ENCODE measurements at regions not wholly inside any gene's neighbourhood (a gene's known extent, or its start where the extent isn't known, plus 50 kb on each side); places are given as distances from the start of the nearest gene placed in this dataset.

GRCh38 chr3:34312684-34313083 is 514.3 kb downstream of the PDCD6IP start (continued):
- no peak for TF ChIP-seq ZNF219 (CRISPR knock-in tag; IDR thresholded peaks at IDR 0.05; ENCODE audit: borderline replicate concordance)
- TF ChIP-seq CREB1 (CRISPR knock-in tag; IDR thresholded peaks at IDR 0.05), result no peak
- no peak for TF ChIP-seq FOXK1 (CRISPR knock-in tag; IDR thresholded peaks at IDR 0.05)
- TF ChIP-seq PREB (CRISPR knock-in tag; IDR thresholded peaks at IDR 0.05; ENCODE audit: borderline replicate concordance), result no peak

- POLR2A ChIA-PET, result no interaction called here
- Mint-ChIP-seq H3K27ac (no peak overlapping the region), H3K9me3 (peaks cover 16% of the 10 kb centered on the region), H3K36me3 (peaks cover 3% of the 10 kb centered on the region), H3K4me3 (no peak overlapping the region), H3K27me3 (ENCODE audit: low read depth) (no peaks in the 10 kb centered on the region), H3K4me1 (no peaks in the 10 kb centered on the region)
- no peak for DNase-seq (ENCODE audit: low spot score)
- no peak for ATAC-seq
- CTCF ChIA-PET, result no interaction called here
- TF ChIP-seq JAZF1 (CRISPR knock-in tag; IDR thresholded peaks at IDR 0.05) (no peak), ETV6 (CRISPR knock-in tag; IDR thresholded peaks at IDR 0.05) (no peak), ZNF232 (CRISPR knock-in tag; IDR thresholded peaks at IDR 0.05) (no peak), ZNF396 (CRISPR knock-in tag; IDR thresholded peaks at IDR 0.05; ENCODE audit: borderline replicate concordance) (no peak), PREB (CRISPR knock-in tag; IDR thresholded peaks at IDR 0.05; ENCODE audit: borderline replicate concordance) (no peak), TCF7 (CRISPR knock-in tag; IDR thresholded peaks at IDR 0.05; ENCODE audit: low read depth) (no peak), NFYB (CRISPR knock-in tag; conservative IDR thresholded peaks at IDR 0.05; ENCODE audit: low read depth) (no peak), ARID4B (CRISPR knock-in tag; IDR thresholded peaks at IDR 0.05; ENCODE audit: borderline replicate concordance) (no peak), RORB (CRISPR knock-in tag; IDR thresholded peaks at IDR 0.05) (no peak), TEAD4 (CRISPR knock-in tag; IDR thresholded peaks at IDR 0.05) (no peak), CTCF (IDR thresholded peaks at IDR 0.05) (no peak), CREM (CRISPR knock-in tag; IDR thresholded peaks at IDR 0.05) (no peak), ZBTB21 (CRISPR knock-in tag; IDR thresholded peaks at IDR 0.05; ENCODE audit: borderline replicate concordance) (no peak), NFE2L1 (CRISPR knock-in tag; IDR thresholded peaks at IDR 0.05) (no peak)
These were observed 521.5 kb downstream of the PDCD6IP start for GRCh38 chr3:34319881-34320280.

- CTCF ChIA-PET, result interaction anchor here (1.5 kb wide), 1 partner anchor 360 kb away, joined by 3 read pairs; no protein-coding TSS in a partner anchor
- no peak overlapping the region for H3K4me3 Mint-ChIP-seq
- no peaks in the 10 kb centered on the region for H3K9me3 Mint-ChIP-seq
- TF ChIP-seq ZNF281 (CRISPR knock-in tag; IDR thresholded peaks at IDR 0.05) (no peak), IRF2 (CRISPR knock-in tag; IDR thresholded peaks at IDR 0.05; ENCODE audit: borderline replicate concordance, low read depth) (no peak), TEAD4 (CRISPR knock-in tag; IDR thresholded peaks at IDR 0.05) (no peak), ARID4B (CRISPR knock-in tag; IDR thresholded peaks at IDR 0.05; ENCODE audit: borderline replicate concordance) (no peak)
These were observed 525.1 kb downstream of the PDCD6IP start for GRCh38 chr3:34323517-34323916.

More at GRCh38 chr3:34323517-34323916, 525.1 kb downstream of the PDCD6IP start:
- POLR2A ChIA-PET, result no interaction called here
- no peak for DNase-seq (ENCODE audit: low spot score)
- Mint-ChIP-seq H3K27ac (no peak overlapping the region), H3K36me3 (no peaks in the 10 kb centered on the region), H3K27me3 (ENCODE audit: low read depth) (no peaks in the 10 kb centered on the region), H3K4me1 (no peaks in the 10 kb centered on the region)
- no peak for ATAC-seq

Data from WTC11 (cell line).